ENCODE measurements at regions not wholly inside any gene's neighbourhood (a gene's known extent, or its start where the extent isn't known, plus 50 kb on each side); places are given as distances from the start of the nearest gene placed in this dataset.

- Histone ChIP-seq H3K23me2 (ENCODE audit: insufficient read length, low read depth, low read length, poor library complexity, severe bottlenecking) (no peaks in the 10 kb centered on the region), H3K56ac (ENCODE audit: insufficient read length, low read depth, low read length) (no peak overlapping the region), H2BK15ac (ENCODE audit: low read depth, low read length) (no peak overlapping the region), H4K8ac (replicated peaks; ENCODE audit: insufficient read length, low read depth, low read length) (no peak overlapping the region), H3K14ac (ENCODE audit: insufficient read depth, low read length) (no peak overlapping the region), H2AK5ac (ENCODE audit: insufficient read length, low read length) (no peak overlapping the region), H2BK12ac (ENCODE audit: insufficient read length, low read depth, low read length) (no peak overlapping the region), H3T11ph (ENCODE audit: low read length) (no peak overlapping the region), H2BK5ac (ENCODE audit: insufficient read length, low read length) (no peak overlapping the region), H3K23ac (ENCODE audit: insufficient read length, low read depth, low read length) (no peak overlapping the region), H2AFZ (ENCODE audit: low read length) (no peak overlapping the region), H3K18ac (ENCODE audit: insufficient read length, low read depth, low read length) (no peak overlapping the region), H3K9ac (ENCODE audit: extremely low read depth, insufficient read length, low read length) (no peak overlapping the region), H2BK120ac (ENCODE audit: low read depth, low read length, poor library complexity, severe bottlenecking) (no peak overlapping the region), H3K27me3 (ENCODE audit: insufficient read depth, low read length) (no peaks in the 10 kb centered on the region; the same call in 1 of the 2 replicates), H4K5ac (ENCODE audit: insufficient read length, low read depth, low read length) (no peak overlapping the region), H3K4me2 (ENCODE audit: insufficient read depth, insufficient read length, low read length) (no peak overlapping the region), H3K27ac (ENCODE audit: insufficient read length, low read depth, low read length) (no peak overlapping the region), H4K91ac (ENCODE audit: insufficient read length, low read depth, low read length) (no peak overlapping the region), H3K79me1 (ENCODE audit: insufficient read depth, low read depth, low read length, poor library complexity, severe bottlenecking) (no peaks in the 10 kb centered on the region), H3K4me1 (ENCODE audit: insufficient read depth, low read length) (no peaks in the 10 kb centered on the region), H3K4ac (ENCODE audit: low read depth, low read length) (no peak overlapping the region), H3K79me2 (ENCODE audit: insufficient read depth, low read length) (peaks cover 2% of the 10 kb centered on the region; the same call in 1 of the 2 replicates), H2BK20ac (ENCODE audit: low read depth, low read length, poor library complexity, severe bottlenecking) (no peak overlapping the region), H3K9me3 (ENCODE audit: control insufficient read depth, low read depth, low read length) (no peaks in the 10 kb centered on the region), H4K20me1 (ENCODE audit: control insufficient read depth, insufficient read depth, insufficient read length) (no peaks in the 10 kb centered on the region)
- H3K36me3 Mint-ChIP-seq (ENCODE audit: insufficient read depth in 1 of 3, low read depth in 3 of 3) = no peaks in the 10 kb centered on the region; a peak in 1 of 7 replicates
- H3K27ac Mint-ChIP-seq = no peak overlapping the region
- no peak for TF ChIP-seq CTCF (conservative IDR thresholded peaks at IDR 0.05)
- no peak overlapping the region for H3K4me3 Mint-ChIP-seq
- peaks cover 6 to 7% of the 10 kb centered on the region in 2 experiments for H3K9me3 Mint-ChIP-seq
- peaks cover 16 to 20% of the 10 kb centered on the region in 2 experiments for H3K4me1 Mint-ChIP-seq
- no peak for DNase-seq
- peaks cover 46% of the 10 kb centered on the region for H3K27me3 Mint-ChIP-seq (ENCODE audit: low read depth)
Measured at GRCh38 chr12:127570387-127570786, 696.6 kb upstream of the TMEM132C start.

All from H9 (cell line).